ENCODE measurements at regions not wholly inside any gene's neighbourhood (a gene's known extent, or its start where the extent isn't known, plus 50 kb on each side); places are given as distances from the start of the nearest gene placed in this dataset.
A peak's percentile ranks its signal among the peaks of the same experiment; 100 is the strongest.
"Not testable (repeated sequence)": the region's sequence is repeated elsewhere in the genome, so short reads cannot be mapped to it uniquely, and the experiment has no call there.

DNA sequence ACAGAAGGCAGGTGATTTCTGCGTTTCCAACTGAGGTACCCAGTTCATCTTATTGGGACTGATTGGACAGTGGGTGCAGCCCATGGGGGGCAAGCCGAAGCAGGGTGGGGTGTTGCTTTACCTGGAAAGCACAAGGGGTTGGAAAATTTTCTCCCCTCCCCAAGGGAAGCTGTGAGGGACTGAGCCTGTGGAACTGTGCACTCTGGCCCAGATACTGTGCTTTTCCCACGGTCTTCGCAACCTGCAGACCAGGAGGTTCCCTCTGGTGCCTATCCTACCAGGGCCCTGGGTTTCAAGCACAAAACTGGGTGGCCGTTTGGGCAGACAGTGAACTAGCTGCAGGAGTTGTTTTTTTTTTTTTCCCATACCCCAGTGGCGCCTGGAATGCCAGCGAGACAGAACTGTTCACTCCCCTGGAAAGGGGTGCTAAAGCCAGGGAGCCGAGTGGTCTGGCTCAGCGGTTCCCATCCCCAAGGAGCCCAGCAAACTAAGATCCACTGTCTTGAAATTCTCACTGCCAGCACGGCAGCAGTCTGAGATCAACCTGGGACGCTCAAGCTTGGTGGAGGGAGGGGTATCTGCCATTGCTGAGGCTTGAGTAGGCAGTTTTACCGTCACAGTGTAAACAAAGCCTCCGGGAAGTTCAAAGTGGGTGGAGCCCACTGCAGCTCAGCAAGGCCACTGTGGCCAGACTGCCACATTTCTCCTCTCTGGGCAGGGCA lies 97.2 kb downstream of the JRKL start:
- DNase-seq (ENCODE audit: low read depth), result peak; percentile 52
- Histone ChIP-seq H3K36me3 (ENCODE audit: control insufficient read depth, insufficient read depth, low read length) (no peaks in the 10 kb centered on the region), H3K4me3 (ENCODE audit: low read depth, low read length) (peak overlapping the region; percentile 16), H3K27me3 (ENCODE audit: control insufficient read depth, insufficient read depth, low read length) (no peaks in the 10 kb centered on the region)
- TF ChIP-seq, protein P1, sequence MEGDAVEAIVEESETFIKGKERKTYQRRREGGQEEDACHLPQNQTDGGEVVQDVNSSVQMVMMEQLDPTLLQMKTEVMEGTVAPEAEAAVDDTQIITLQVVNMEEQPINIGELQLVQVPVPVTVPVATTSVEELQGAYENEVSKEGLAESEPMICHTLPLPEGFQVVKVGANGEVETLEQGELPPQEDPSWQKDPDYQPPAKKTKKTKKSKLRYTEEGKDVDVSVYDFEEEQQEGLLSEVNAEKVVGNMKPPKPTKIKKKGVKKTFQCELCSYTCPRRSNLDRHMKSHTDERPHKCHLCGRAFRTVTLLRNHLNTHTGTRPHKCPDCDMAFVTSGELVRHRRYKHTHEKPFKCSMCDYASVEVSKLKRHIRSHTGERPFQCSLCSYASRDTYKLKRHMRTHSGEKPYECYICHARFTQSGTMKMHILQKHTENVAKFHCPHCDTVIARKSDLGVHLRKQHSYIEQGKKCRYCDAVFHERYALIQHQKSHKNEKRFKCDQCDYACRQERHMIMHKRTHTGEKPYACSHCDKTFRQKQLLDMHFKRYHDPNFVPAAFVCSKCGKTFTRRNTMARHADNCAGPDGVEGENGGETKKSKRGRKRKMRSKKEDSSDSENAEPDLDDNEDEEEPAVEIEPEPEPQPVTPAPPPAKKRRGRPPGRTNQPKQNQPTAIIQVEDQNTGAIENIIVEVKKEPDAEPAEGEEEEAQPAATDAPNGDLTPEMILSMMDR (IDR thresholded peaks at IDR 0.05; ENCODE audit: insufficient read depth, low read length, poor library complexity, severe bottlenecking), result no peak

DNA sequence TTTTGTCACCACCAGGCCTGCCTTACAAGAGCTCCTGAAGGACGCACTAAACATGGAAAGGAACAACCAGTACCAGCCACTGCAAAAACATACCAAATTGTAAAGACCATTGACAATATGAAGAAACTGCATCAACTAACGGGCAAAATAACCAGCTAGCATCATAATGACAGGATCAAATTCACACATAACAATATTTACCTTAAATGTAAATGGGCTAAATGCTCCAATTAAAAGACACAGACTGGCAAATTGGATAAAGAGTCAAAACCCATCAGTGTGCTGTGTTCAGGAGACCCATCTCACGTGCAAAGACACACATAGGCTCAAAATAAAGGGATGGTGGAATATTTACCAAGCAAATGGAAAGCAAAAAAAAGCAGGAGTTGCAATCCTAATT lies 99.1 kb downstream of the JRKL start:
- not testable (repeated sequence) for H3K4me3 ChIP-seq (ENCODE audit: low read depth, low read length); DNase-seq (ENCODE audit: low read depth); H3K36me3 ChIP-seq (ENCODE audit: control insufficient read depth, insufficient read depth, low read length); H3K27me3 ChIP-seq (ENCODE audit: control insufficient read depth, insufficient read depth, low read length)

DNA sequence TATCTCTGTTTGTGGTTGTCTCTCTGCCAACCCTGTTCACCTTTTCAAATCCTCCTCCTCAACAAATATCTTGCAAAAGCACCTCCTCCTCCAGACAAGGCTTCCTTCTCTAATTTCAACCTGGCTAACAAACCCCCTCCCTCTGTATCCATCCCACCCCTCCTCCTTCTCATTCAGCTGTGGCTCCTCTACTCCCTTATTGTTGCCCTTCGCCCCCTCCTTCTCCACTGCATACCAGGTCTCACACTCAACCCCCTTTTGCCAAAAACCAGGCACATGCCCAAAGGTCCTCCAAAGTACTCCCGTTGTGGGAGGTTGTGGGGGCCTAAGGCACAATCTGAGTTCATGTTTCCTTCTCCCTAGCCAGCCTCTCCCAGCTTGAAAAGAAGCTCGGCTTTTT lies 110.6 kb downstream of the JRKL start:
- H3K36me3 ChIP-seq (ENCODE audit: control insufficient read depth, insufficient read depth, low read length), result no peaks in the 10 kb centered on the region
- no peaks in the 10 kb centered on the region for H3K27me3 ChIP-seq (ENCODE audit: control insufficient read depth, insufficient read depth, low read length)
- TF ChIP-seq, protein P1 (IDR thresholded peaks at IDR 0.05; ENCODE audit: insufficient read depth, low read length, poor library complexity, severe bottlenecking), result no peak
- H3K4me3 ChIP-seq (ENCODE audit: low read depth, low read length), result no peak overlapping the region
- DNase-seq (ENCODE audit: low read depth), result no peak

DNA sequence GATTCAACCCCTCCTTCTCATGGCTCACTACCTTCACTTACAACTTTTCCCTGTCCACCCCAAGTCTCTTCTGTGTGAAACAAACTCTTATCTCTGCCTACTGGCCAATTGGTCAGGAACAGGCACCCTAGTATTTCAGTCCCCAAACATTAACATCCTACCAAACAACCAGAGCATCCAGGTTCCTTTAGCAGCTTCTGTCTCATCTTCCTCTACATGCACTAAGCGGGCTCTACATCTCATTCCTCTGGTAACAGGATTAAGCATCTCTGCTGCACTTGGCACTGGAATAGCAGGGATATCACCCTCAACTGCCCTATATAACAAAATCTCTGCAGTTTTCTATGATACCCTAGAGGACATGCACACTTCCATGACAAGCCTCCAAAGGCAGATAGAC lies 116.2 kb downstream of the JRKL start:
- no peak for DNase-seq (ENCODE audit: low read depth)
- no peak overlapping the region for H3K4me3 ChIP-seq (ENCODE audit: low read depth, low read length)
- no peaks in the 10 kb centered on the region for H3K27me3 ChIP-seq (ENCODE audit: control insufficient read depth, insufficient read depth, low read length)
- TF ChIP-seq, protein P1 (IDR thresholded peaks at IDR 0.05; ENCODE audit: insufficient read depth, low read length, poor library complexity, severe bottlenecking), result no peak
- H3K36me3 ChIP-seq (ENCODE audit: control insufficient read depth, insufficient read depth, low read length), result no peaks in the 10 kb centered on the region

DNA sequence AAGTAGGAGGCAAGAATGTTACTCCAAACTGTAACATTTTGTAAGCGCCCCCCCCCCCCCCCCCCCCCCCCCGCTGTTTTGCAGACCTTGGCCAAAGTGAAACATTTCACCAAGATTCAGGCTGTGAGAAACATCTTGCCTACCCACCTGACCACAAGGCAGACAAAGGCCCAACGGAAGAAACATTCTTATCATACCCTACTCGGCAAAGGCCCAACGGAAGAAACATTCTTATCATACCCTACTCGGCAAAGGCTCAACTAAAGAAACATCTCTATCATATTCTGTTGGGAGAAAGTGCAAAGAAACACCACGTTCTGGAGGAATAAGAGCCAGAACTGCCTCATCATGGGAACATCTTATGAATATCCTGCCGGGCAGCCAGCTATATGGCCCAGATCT lies 117.1 kb downstream of the JRKL start:
- Histone ChIP-seq H3K4me3 (ENCODE audit: low read depth, low read length) (no peak overlapping the region), H3K27me3 (ENCODE audit: control insufficient read depth, insufficient read depth, low read length) (no peaks in the 10 kb centered on the region), H3K36me3 (ENCODE audit: control insufficient read depth, insufficient read depth, low read length) (no peaks in the 10 kb centered on the region)
- DNase-seq (ENCODE audit: low read depth), result no peak
- TF ChIP-seq, protein P1 (IDR thresholded peaks at IDR 0.05; ENCODE audit: insufficient read depth, low read length, poor library complexity, severe bottlenecking), result no peak

DNA sequence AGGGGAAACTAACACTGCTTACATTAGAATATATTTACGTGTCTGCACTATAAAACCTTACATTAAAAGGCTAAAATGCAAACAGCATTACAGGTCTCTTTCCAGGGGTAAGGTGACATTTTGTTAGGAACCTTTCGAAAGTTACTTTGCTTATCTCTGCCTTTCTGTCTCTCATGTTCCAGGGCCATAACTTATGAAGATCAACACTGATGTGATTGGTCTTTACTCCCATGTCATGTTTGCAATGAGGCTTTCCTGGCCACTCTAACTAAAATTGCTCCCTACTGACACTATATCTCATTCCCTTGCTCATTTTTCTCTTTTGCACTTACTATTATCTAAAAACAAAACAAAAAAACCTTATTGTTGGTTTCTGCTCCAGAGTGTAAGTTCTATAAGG lies 119.0 kb downstream of the JRKL start:
- DNase-seq (ENCODE audit: low read depth), result no peak
- H3K4me3 ChIP-seq (ENCODE audit: low read depth, low read length), result no peak overlapping the region
- TF ChIP-seq, protein P1 (IDR thresholded peaks at IDR 0.05; ENCODE audit: insufficient read depth, low read length, poor library complexity, severe bottlenecking), result no peak
- H3K27me3 ChIP-seq (ENCODE audit: control insufficient read depth, insufficient read depth, low read length), result no peaks in the 10 kb centered on the region
- H3K36me3 ChIP-seq (ENCODE audit: control insufficient read depth, insufficient read depth, low read length), result no peaks in the 10 kb centered on the region
